ENCODE measurements at regions not wholly inside any gene's neighbourhood (a gene's known extent, or its start where the extent isn't known, plus 50 kb on each side); places are given as distances from the start of the nearest gene placed in this dataset.

DNA sequence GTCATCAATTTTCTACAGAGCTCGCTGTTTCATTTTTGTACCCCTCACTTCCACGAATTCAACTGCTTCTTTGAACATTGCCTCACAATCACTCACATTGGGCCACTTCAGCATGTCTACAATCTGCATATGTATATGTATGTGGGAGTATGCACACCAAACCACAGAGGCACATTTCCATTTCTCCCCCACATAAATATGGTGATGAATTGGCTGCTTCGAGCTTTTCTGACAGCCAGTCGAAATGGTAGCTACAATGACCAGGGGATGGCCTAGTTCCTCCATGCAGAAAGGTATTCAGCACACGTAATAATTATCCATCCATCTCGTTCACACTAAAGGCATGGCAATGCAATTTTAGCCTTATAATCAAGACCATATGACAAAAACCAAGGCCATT is 229.6 kb upstream of the ESRRG start:
- TF ChIP-seq, protein P1, sequence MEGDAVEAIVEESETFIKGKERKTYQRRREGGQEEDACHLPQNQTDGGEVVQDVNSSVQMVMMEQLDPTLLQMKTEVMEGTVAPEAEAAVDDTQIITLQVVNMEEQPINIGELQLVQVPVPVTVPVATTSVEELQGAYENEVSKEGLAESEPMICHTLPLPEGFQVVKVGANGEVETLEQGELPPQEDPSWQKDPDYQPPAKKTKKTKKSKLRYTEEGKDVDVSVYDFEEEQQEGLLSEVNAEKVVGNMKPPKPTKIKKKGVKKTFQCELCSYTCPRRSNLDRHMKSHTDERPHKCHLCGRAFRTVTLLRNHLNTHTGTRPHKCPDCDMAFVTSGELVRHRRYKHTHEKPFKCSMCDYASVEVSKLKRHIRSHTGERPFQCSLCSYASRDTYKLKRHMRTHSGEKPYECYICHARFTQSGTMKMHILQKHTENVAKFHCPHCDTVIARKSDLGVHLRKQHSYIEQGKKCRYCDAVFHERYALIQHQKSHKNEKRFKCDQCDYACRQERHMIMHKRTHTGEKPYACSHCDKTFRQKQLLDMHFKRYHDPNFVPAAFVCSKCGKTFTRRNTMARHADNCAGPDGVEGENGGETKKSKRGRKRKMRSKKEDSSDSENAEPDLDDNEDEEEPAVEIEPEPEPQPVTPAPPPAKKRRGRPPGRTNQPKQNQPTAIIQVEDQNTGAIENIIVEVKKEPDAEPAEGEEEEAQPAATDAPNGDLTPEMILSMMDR (conservative IDR thresholded peaks at IDR 0.05; ENCODE audit: low read length), result no peak
- TF ChIP-seq EZH2phosphoT487 (IDR thresholded peaks at IDR 0.05; ENCODE audit: borderline replicate concordance), result no peak

Measured in Loucy (cell line).